Spinal cord (tissue), 9 donors: ENCODE measurements at regions not wholly inside any gene's neighbourhood (a gene's known extent, or its start where the extent isn't known, plus 50 kb on each side); places are given as distances from the start of the nearest gene placed in this dataset.
A peak's percentile ranks its signal among the peaks of the same experiment; 100 is the strongest.
"Not testable (repeated sequence)": the region's sequence is repeated elsewhere in the genome, so short reads cannot be mapped to it uniquely, and the experiment has no call there.

ENCODE experiments used
- DNase-seq, 6 donors: peaks; one replicate each; pipeline versions ENCODE4 v3.0.0 to v3.0.0-alpha.2; 2013 to 2015; ENCODE audit warnings: low spot score in 6 of 6, low read depth in 4 of 6
- H3K27ac ChIP-seq: one replicate; pipeline ENCODE4 v1.5.1; 2013; ENCODE audit warnings: low read depth, low read length, control low read depth
- H3K27me3 ChIP-seq: one replicate; pipeline ENCODE4 v1.6.1; 2013; ENCODE audit warnings: low read length; ENCODE audit not compliant: control insufficient read depth, insufficient read depth
- H3K36me3 ChIP-seq: one replicate; pipeline ENCODE4 v1.6.1; 2013; ENCODE audit warnings: low read length; ENCODE audit not compliant: control insufficient read depth, insufficient read depth
- H3K4me1 ChIP-seq: one replicate; pipeline ENCODE4 v1.6.1; 2013; ENCODE audit warnings: low read length; ENCODE audit not compliant: control insufficient read depth, insufficient read depth
- H3K4me3 ChIP-seq: one replicate; pipeline ENCODE4 v1.5.1; 2013; ENCODE audit warnings: low read depth, low read length, control low read depth
- H3K9me3 ChIP-seq: one replicate; pipeline ENCODE4 v1.6.1; 2013; ENCODE audit warnings: low read length; ENCODE audit not compliant: control insufficient read depth, insufficient read depth
- WGBS: methylation state at CpG from one replicate; pipeline ENCODE4 v1.1.5; 2013; ENCODE audit warnings: missing lambda C conversion rate; ENCODE audit not compliant: insufficient coverage; 5-methylcytosine and 5-hydroxymethylcytosine counted together
- donor health status: healthy.

- Histone ChIP-seq H3K27ac (no peak overlapping the region), H3K9me3 (no peaks in the 10 kb centered on the region), H3K36me3 (no peaks in the 10 kb centered on the region), H3K4me3 (no peak overlapping the region), H3K27me3 (no peaks in the 10 kb centered on the region), H3K4me1 (peaks cover 13% of the 10 kb centered on the region)
- WGBS = 73% methylated on average over 9 of the region's 9 CpGs
- DNase-seq = peak in 2 of 6 donors; percentile 45 to 66
Measured at GRCh38 chr2:128512379-128513115, 193.9 kb upstream of the HS6ST1 start.

GRCh38 chr2:128513116-128513960, 194.7 kb upstream of the HS6ST1 start:
- no peak overlapping the region for H3K4me3 ChIP-seq
- no peaks in the 10 kb centered on the region for H3K36me3 ChIP-seq
- DNase-seq = no peak
- WGBS = 91% methylated on average over 11 of the region's 12 CpGs
- no peaks in the 10 kb centered on the region for H3K27me3 ChIP-seq
- peaks cover 13% of the 10 kb centered on the region for H3K4me1 ChIP-seq
- no peak overlapping the region for H3K27ac ChIP-seq
- H3K9me3 ChIP-seq = no peaks in the 10 kb centered on the region

GRCh38 chr2:128513961-128514283, 195.3 kb upstream of the HS6ST1 start:
- DNase-seq = no peak
- WGBS = 64% methylated on average over 3 of the region's 3 CpGs

GRCh38 chr2:128514555-128514955, 195.9 kb upstream of the HS6ST1 start:
- Histone ChIP-seq H3K36me3 (no peaks in the 10 kb centered on the region), H3K4me1 (peaks cover 13% of the 10 kb centered on the region), H3K4me3 (no peak overlapping the region), H3K27me3 (no peaks in the 10 kb centered on the region), H3K9me3 (no peaks in the 10 kb centered on the region), H3K27ac (no peak overlapping the region)
- DNase-seq = no peak
- 96% methylated on average over 12 of the region's 13 CpGs for WGBS

More at GRCh38 chr2:128513961-128514283, 195.3 kb upstream of the HS6ST1 start:
- no peak overlapping the region for H3K27ac ChIP-seq
- no peaks in the 10 kb centered on the region for H3K9me3 ChIP-seq
- H3K4me3 ChIP-seq = no peak overlapping the region
- no peaks in the 10 kb centered on the region for H3K36me3 ChIP-seq
- no peaks in the 10 kb centered on the region for H3K27me3 ChIP-seq
- H3K4me1 ChIP-seq = peaks cover 13% of the 10 kb centered on the region

DNA sequence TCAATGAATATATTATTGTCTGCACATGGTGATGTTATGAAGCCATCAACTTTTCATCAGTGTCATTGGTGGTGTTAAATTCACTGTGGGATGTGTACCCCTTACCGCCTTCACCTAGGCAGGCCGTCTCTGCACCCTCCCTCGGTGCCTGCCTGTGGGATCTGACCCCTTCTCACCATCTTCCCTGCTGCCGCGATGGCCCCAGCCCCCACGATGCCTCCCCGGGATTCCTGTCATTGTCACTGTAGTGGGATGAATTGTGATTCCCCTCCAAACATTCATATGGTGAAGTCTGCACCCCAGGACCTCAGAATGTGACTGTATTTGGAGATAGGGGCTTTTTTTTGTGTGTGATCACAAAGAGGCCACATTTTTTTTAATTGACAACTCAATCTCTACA, 198.3 kb upstream of the HS6ST1 start:
- Histone ChIP-seq H3K27me3 (no peaks in the 10 kb centered on the region), H3K27ac (no peak overlapping the region), H3K4me1 (peaks cover 18% of the 10 kb centered on the region), H3K36me3 (no peaks in the 10 kb centered on the region), H3K9me3 (no peaks in the 10 kb centered on the region), H3K4me3 (no peak overlapping the region)
- no CpG with 5 or more reads among the region's 7 CpGs for WGBS
- no peak for DNase-seq

DNA sequence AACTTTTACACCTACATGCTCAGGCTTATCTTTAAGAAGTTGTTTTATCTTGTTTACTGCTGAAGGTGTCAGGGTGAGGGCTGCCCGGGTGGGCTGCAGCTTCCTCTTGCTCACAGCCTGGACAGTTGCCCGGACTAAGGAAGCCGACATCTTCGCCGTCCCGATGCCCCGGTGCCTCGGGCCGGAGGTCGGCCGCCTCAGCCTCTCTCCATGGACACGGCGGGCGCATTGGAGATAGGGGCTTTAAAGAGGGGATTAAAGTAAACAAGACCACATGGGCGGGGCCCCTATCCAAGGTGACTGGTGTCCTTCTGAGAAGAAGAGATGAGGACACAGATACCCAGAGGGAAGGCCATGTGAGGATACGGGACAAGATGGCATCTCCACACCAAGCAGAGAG, 200.4 kb upstream of the HS6ST1 start:
- not testable (repeated sequence) for H3K9me3 ChIP-seq, H3K27ac ChIP-seq, DNase-seq, H3K27me3 ChIP-seq, H3K4me3 ChIP-seq, H3K36me3 ChIP-seq
- H3K4me1 ChIP-seq = peaks cover 14% of the 10 kb centered on the region
- 96% methylated on average over 15 of the region's 16 CpGs for WGBS

- H3K4me3 ChIP-seq = no peak overlapping the region
- no peaks in the 10 kb centered on the region for H3K27me3 ChIP-seq
- peaks cover 18% of the 10 kb centered on the region for H3K4me1 ChIP-seq
- no peaks in the 10 kb centered on the region for H3K36me3 ChIP-seq
- no peak overlapping the region for H3K27ac ChIP-seq
- H3K9me3 ChIP-seq = no peaks in the 10 kb centered on the region
- 94% methylated on average over 6 of the region's 6 CpGs for WGBS
- DNase-seq = no peak
Measured at GRCh38 chr2:128519517-128520215, 201.0 kb upstream of the HS6ST1 start.

- no peaks in the 10 kb centered on the region for H3K9me3 ChIP-seq
- H3K4me1 ChIP-seq = peaks cover 18% of the 10 kb centered on the region
- no peaks in the 10 kb centered on the region for H3K27me3 ChIP-seq
- DNase-seq = no peak
- H3K36me3 ChIP-seq = no peaks in the 10 kb centered on the region
- H3K27ac ChIP-seq = no peak overlapping the region
- H3K4me3 ChIP-seq = no peak overlapping the region
- 86% methylated on average over 4 of the region's 4 CpGs for whole genome bisulfite sequencing
Measured at GRCh38 chr2:128520340-128520739, 201.7 kb upstream of the HS6ST1 start.

- H3K27ac ChIP-seq = no peak overlapping the region
- H3K36me3 ChIP-seq = no peaks in the 10 kb centered on the region
- H3K27me3 ChIP-seq = no peaks in the 10 kb centered on the region
- H3K4me3 ChIP-seq = no peak overlapping the region
- H3K9me3 ChIP-seq = no peaks in the 10 kb centered on the region
- peaks cover 18% of the 10 kb centered on the region for H3K4me1 ChIP-seq
- no peak for DNase-seq
- 92% methylated on average over 9 of the region's 9 CpGs for WGBS
Measured at GRCh38 chr2:128520791-128521190, 202.1 kb upstream of the HS6ST1 start.
